OCI-LY7 (cell line): ENCODE measurements at regions not wholly inside any gene's neighbourhood (a gene's known extent, or its start where the extent isn't known, plus 50 kb on each side); places are given as distances from the start of the nearest gene placed in this dataset.

Experiments
- BruUV-seq: library from RNA; stranded (reverse); fragments of 400-500 nt; replicated peaks from 2 replicates; lab custom pipeline; 2021; lab: Mats Ljungman, UMichigan
- CTCF ChIA-PET: fragments of 300-600 bp; sonication (Branson Sonifier 250); formaldehyde crosslinking; loops from one replicate; lab custom pipeline; 2022; ENCODE audit warnings: antibody characterized with exemption; ENCODE audit not compliant: unreplicated experiment; lab: Charles Lee
- POLR2A ChIA-PET: fragments of 300-600 bp; sonication (Branson Sonifier 250); formaldehyde crosslinking; loops from one replicate; lab custom pipeline; 2022; ENCODE audit warnings: antibody characterized with exemption; lab: Charles Lee
- DNase-seq: peaks from one replicate; pipeline ENCODE4 v3.0.0-alpha.2; 2015; ENCODE audit warnings: low spot score
- H2AFZ ChIP-seq: fragments of 200-600 bp; sonication (generic), shearing (Covaris generic); 2 replicates; pipeline ENCODE4 v1.6.1; 2014; ENCODE audit warnings: mild to moderate bottlenecking, antibody characterized with exemption, low read length, moderate library complexity
- H3K27ac ChIP-seq: fragments of 200-600 bp; sonication (generic); 2 replicates; pipeline ENCODE4 v1.5.1; 2014; ENCODE audit warnings: mixed run types, low read depth, mild to moderate bottlenecking, moderate library complexity, low read length, inconsistent platforms; ENCODE audit not compliant: poor library complexity, severe bottlenecking
- H3K36me3 ChIP-seq: fragments of 200-600 bp; sonication (generic); 2 replicates; pipeline ENCODE4 v1.6.1; 2014; ENCODE audit warnings: mild to moderate bottlenecking, antibody characterized with exemption, low read length, moderate library complexity, mixed read lengths; ENCODE audit not compliant: insufficient read depth
- H3K4me1 ChIP-seq: fragments of 200-600 bp; sonication (generic); 2 replicates; pipeline ENCODE4 v1.5.1; 2014; ENCODE audit warnings: mild to moderate bottlenecking, low read length; ENCODE audit not compliant: insufficient read depth, poor library complexity, severe bottlenecking
- H3K4me2 ChIP-seq: fragments of 200-600 bp; sonication (generic); 2 replicates; pipeline ENCODE4 v1.6.1; 2014; ENCODE audit warnings: mild to moderate bottlenecking, low read length
- H3K4me3 ChIP-seq: fragments of 200-600 bp; sonication (generic); 2 replicates; pipeline ENCODE4 v1.5.1; 2014; ENCODE audit warnings: mild to moderate bottlenecking, low read depth, low read length; ENCODE audit not compliant: poor library complexity, severe bottlenecking
- H3K79me2 ChIP-seq: fragments of 200-600 bp; sonication (generic); 2 replicates; pipeline ENCODE4 v1.6.1; 2016; ENCODE audit warnings: low read depth, mild to moderate bottlenecking, low read length, moderate library complexity, mixed read lengths; ENCODE audit not compliant: insufficient read depth
- H3K9me2 ChIP-seq: fragments of 200-600 bp; sonication (generic); 2 replicates; pipeline ENCODE4 v1.6.1; 2016; ENCODE audit warnings: mild to moderate bottlenecking, low read length, mixed read lengths; ENCODE audit not compliant: insufficient read depth
- H3K9me3 ChIP-seq: fragments of 200-600 bp; sonication (generic); 2 replicates; pipeline ENCODE4 v1.6.1; 2014; ENCODE audit warnings: mild to moderate bottlenecking, mixed run types, low read length, mixed read lengths
- H4K20me1 ChIP-seq: fragments of 200-600 bp; sonication (generic); 2 replicates; pipeline ENCODE4 v1.6.1; 2014; ENCODE audit warnings: mild to moderate bottlenecking, antibody characterized with exemption, low read length, moderate library complexity, mixed read lengths; ENCODE audit not compliant: insufficient read depth
- EZH2phosphoT487 ChIP-seq: fragments of 200-600 bp; sonication (generic); IDR thresholded peaks from 2 replicates; pipeline ENCODE4 v1.6.1; 2018; ENCODE audit warnings: low read depth, borderline replicate concordance, mild to moderate bottlenecking, mixed run types, antibody characterized with exemption, low read length, moderate library complexity, mixed read lengths
- intact Hi-C: fragments of 100-400 bp; cut with micrococcal nuclease; formaldehyde crosslinking; loops from one replicate; pipeline ENCODE4 v1.10.0; 2022; ENCODE audit not compliant: unreplicated experiment
- TF ChIP-seq, protein P1 (sequence below): fragments of 200-600 bp; sonication (generic); conservative IDR thresholded peaks from 2 replicates; pipeline ENCODE4 v1.5.1; 2014; ENCODE audit warnings: mild to moderate bottlenecking, antibody characterized with exemption, low read length, moderate library complexity, mixed read lengths

DNA sequence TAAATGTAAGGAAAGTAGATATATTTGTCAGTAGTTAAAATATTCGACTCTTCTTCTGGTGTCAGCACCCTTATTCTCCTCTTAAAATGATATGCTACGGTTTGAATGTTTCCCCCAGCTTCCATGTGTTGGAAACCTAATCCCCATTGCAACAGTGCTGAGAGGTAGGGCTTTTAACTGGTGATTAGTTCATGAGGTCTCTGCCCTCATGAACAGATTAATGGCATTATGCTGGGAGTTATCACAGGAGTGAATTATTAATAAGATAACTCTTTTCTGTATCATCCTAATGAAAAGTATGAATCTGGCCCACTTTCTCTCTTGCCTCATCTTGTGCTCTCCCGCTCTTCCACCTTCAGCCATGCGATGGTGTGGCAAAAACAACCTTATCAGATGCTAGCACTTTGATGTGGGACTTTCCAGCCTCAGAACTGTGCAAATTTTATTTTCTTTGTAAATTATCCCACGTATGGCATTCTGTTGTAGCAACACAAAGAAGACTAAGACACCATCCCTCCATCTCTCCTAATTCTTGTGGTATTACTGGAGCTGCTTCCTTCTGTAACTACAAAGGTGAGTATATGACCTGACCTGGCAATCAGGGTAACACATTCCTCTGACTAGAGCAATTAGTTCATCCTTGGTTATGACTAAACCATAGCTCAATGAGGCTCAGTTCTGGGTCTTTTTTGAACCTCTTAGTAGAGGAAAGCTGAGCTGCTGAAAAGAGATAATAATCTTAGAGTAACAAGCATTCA lies 171.1 kb upstream of the TMEM196 start:
- ChIA-PET CTCF (no interaction called here), POLR2A (no interaction called here)
- Histone ChIP-seq H4K20me1 (no peaks in the 10 kb centered on the region), H3K4me3 (no peak overlapping the region), H3K4me2 (no peak overlapping the region), H3K36me3 (no peaks in the 10 kb centered on the region), H3K4me1 (no peaks in the 10 kb centered on the region), H3K27ac (no peak overlapping the region), H3K9me3 (no peaks in the 10 kb centered on the region), H3K79me2 (no peaks in the 10 kb centered on the region), H2AFZ (no peak overlapping the region), H3K9me2 (no peaks in the 10 kb centered on the region)
- no peak for TF ChIP-seq EZH2phosphoT487
- TF ChIP-seq, protein P1, sequence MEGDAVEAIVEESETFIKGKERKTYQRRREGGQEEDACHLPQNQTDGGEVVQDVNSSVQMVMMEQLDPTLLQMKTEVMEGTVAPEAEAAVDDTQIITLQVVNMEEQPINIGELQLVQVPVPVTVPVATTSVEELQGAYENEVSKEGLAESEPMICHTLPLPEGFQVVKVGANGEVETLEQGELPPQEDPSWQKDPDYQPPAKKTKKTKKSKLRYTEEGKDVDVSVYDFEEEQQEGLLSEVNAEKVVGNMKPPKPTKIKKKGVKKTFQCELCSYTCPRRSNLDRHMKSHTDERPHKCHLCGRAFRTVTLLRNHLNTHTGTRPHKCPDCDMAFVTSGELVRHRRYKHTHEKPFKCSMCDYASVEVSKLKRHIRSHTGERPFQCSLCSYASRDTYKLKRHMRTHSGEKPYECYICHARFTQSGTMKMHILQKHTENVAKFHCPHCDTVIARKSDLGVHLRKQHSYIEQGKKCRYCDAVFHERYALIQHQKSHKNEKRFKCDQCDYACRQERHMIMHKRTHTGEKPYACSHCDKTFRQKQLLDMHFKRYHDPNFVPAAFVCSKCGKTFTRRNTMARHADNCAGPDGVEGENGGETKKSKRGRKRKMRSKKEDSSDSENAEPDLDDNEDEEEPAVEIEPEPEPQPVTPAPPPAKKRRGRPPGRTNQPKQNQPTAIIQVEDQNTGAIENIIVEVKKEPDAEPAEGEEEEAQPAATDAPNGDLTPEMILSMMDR, result no peak
- BruUV-seq, result no TSS peak
- intact Hi-C loops, result no loop called here
- no peak for DNase-seq

DNA sequence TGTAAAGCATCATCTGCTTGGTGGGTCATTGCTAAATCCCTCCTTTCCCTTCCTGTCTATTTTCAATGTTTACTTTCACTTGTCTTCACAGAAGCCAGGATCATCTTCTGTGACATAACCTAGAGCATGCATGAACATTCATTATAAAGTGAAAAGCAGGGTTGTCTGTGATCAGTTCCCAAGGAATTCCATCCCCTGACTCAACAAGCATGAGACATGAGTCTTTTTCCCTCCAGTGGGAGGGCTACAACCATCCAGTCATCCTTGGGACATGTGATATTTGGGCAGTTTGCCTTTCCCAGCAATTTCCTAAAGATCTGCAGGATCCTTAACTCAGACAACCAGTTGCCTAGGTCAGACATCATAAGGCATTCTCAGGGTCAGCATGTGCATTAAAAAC lies 166.3 kb upstream of the TMEM196 start:
- no TSS peak for BruUV-seq
- H3K79me2 ChIP-seq, result no peaks in the 10 kb centered on the region
- POLR2A ChIA-PET, result no interaction called here

More for the DNA sequence above, 166.3 kb upstream of the TMEM196 start:
- Histone ChIP-seq H3K36me3 (no peaks in the 10 kb centered on the region), H3K4me3 (no peak overlapping the region), H3K9me2 (no peaks in the 10 kb centered on the region), H3K27ac (no peak overlapping the region), H2AFZ (no peak overlapping the region), H3K4me1 (no peaks in the 10 kb centered on the region), H3K9me3 (no peaks in the 10 kb centered on the region), H3K4me2 (no peak overlapping the region), H4K20me1 (no peaks in the 10 kb centered on the region)
- CTCF ChIA-PET, result no interaction called here
- DNase-seq, result no peak
- intact Hi-C loops, result no loop called here
- TF ChIP-seq EZH2phosphoT487, result no peak
- TF ChIP-seq, protein P1, result no peak
